ENCODE measurements at regions not wholly inside any gene's neighbourhood (a gene's known extent, or its start where the extent isn't known, plus 50 kb on each side); places are given as distances from the start of the nearest gene placed in this dataset.

GRCh38 chr13:50375792-50376191, 360.5 kb downstream of the KCNRG start:
- Histone ChIP-seq H3K79me2 (ENCODE audit: control insufficient read depth, insufficient read depth, low read length) (no peaks in the 10 kb centered on the region), H3K27ac (ENCODE audit: low read length in 2 of 2) (no peak overlapping the region), H4K20me1 (ENCODE audit: control insufficient read depth, insufficient read depth, low read length, poor library complexity, severe bottlenecking) (no peaks in the 10 kb centered on the region), H3K36me3 (replicated peaks in 1 of 2; ENCODE audit: control extremely low read depth in 1 of 2, control insufficient read depth in 1 of 2, extremely low read depth in 1 of 2, insufficient read depth in 2 of 2, low read length in 1 of 2) (no peaks in the 10 kb centered on the region), H3K4me2 (replicated peaks; ENCODE audit: low read depth, low read length, poor library complexity, severe bottlenecking) (no peak overlapping the region), H3K4me3 (ENCODE audit: control extremely low read depth in 1 of 5, extremely low read depth in 1 of 5, insufficient read depth in 1 of 5, low read depth in 2 of 5, low read length in 4 of 5) (no peak overlapping the region), H3K27me3 (replicated peaks in 1 of 4; ENCODE audit: control extremely low read depth in 1 of 4, control insufficient read depth in 3 of 4, insufficient read depth in 4 of 4, low read length in 3 of 4) (no peaks in the 10 kb centered on the region), H3K9ac (ENCODE audit: low read length) (no peak overlapping the region), H2AFZ (ENCODE audit: insufficient read depth, low read depth, low read length, poor library complexity, severe bottlenecking) (no peak overlapping the region), H3K4me1 (ENCODE audit: control insufficient read depth in 2 of 2, insufficient read depth in 2 of 2, low read length in 2 of 2) (peaks cover 2 to 6% of the 10 kb centered on the region in 2 donors), H3K9me3 (ENCODE audit: control extremely low read depth in 1 of 3, control insufficient read depth in 2 of 3, insufficient read depth in 1 of 3, low read length in 2 of 3) (peaks cover 1 to 15% (median 3%) of the 10 kb centered on the region in 3 donors)
- 27% methylated on average over 3 of the region's 4 CpGs for WGBS (ENCODE audit: insufficient coverage)
- ATAC-seq (ENCODE audit: low read depth) (no peak), DNase-seq (no peak)
- CTCF ChIA-PET = no interaction called here
- intact Hi-C loops (cut with micrococcal nuclease) = no loop called here
- peaks cover 7% of the 10 kb centered on the region for H3K4me1 Mint-ChIP-seq
- POLR2A ChIA-PET = no interaction called here
- no peaks in the 10 kb centered on the region for H3K27me3 Mint-ChIP-seq
- H3K4me3 Mint-ChIP-seq = no peak overlapping the region
- peaks cover 7% of the 10 kb centered on the region for H3K9me3 Mint-ChIP-seq (ENCODE audit: insufficient read depth)
- no peak for TF ChIP-seq EZH2 (IDR thresholded peaks at IDR 0.05; ENCODE audit: borderline replicate concordance, insufficient read depth, low read depth, low read length, poor library complexity, severe bottlenecking)
- no peak for TF ChIP-seq CTCF (IDR thresholded peaks at IDR 0.05)
- H3K27ac Mint-ChIP-seq = no peak overlapping the region

- no peak for TF ChIP-seq CTCF (IDR thresholded peaks at IDR 0.05)
- no peak for TF ChIP-seq EZH2 (IDR thresholded peaks at IDR 0.05; ENCODE audit: borderline replicate concordance, insufficient read depth, low read depth, low read length, poor library complexity, severe bottlenecking)
- Histone ChIP-seq H3K9me3 (ENCODE audit: control extremely low read depth in 1 of 3, control insufficient read depth in 2 of 3, insufficient read depth in 1 of 3, low read length in 2 of 3) (peaks cover 3 to 27% (median 6%) of the 10 kb centered on the region in 3 donors), H3K4me3 (ENCODE audit: control extremely low read depth in 1 of 5, extremely low read depth in 1 of 5, insufficient read depth in 1 of 5, low read depth in 2 of 5, low read length in 4 of 5) (no peak overlapping the region), H3K4me2 (replicated peaks; ENCODE audit: low read depth, low read length, poor library complexity, severe bottlenecking) (no peak overlapping the region), H2AFZ (ENCODE audit: insufficient read depth, low read depth, low read length, poor library complexity, severe bottlenecking) (no peak overlapping the region), H3K36me3 (replicated peaks in 1 of 2; ENCODE audit: control extremely low read depth in 1 of 2, control insufficient read depth in 1 of 2, extremely low read depth in 1 of 2, insufficient read depth in 2 of 2, low read length in 1 of 2) (no peaks in the 10 kb centered on the region), H3K27ac (ENCODE audit: low read length in 2 of 2) (no peak overlapping the region), H3K79me2 (ENCODE audit: control insufficient read depth, insufficient read depth, low read length) (no peaks in the 10 kb centered on the region), H3K9ac (ENCODE audit: low read length) (no peak overlapping the region), H3K4me1 (ENCODE audit: control insufficient read depth in 2 of 2, insufficient read depth in 2 of 2, low read length in 2 of 2) (no peaks in the 10 kb centered on the region), H3K27me3 (replicated peaks in 1 of 4; ENCODE audit: control extremely low read depth in 1 of 4, control insufficient read depth in 3 of 4, insufficient read depth in 4 of 4, low read length in 3 of 4) (no peaks in the 10 kb centered on the region), H4K20me1 (ENCODE audit: control insufficient read depth, insufficient read depth, low read length, poor library complexity, severe bottlenecking) (no peaks in the 10 kb centered on the region)
- POLR2A ChIA-PET = no interaction called here
- Mint-ChIP-seq H3K27me3 (no peaks in the 10 kb centered on the region), H3K4me3 (no peak overlapping the region), H3K4me1 (peaks cover 5% of the 10 kb centered on the region), H3K27ac (no peak overlapping the region), H3K9me3 (ENCODE audit: insufficient read depth) (peaks cover 9% of the 10 kb centered on the region)
- intact Hi-C loops (cut with micrococcal nuclease) = no loop called here
- CTCF ChIA-PET = interaction anchor here (1.1 kb wide), 1 partner anchor 10 kb away, joined by 3 read pairs; no protein-coding TSS in a partner anchor
- no peak for DNase-seq
- WGBS (ENCODE audit: insufficient coverage) = 100% methylated on average over 1 of the region's 1 CpG
- ATAC-seq (ENCODE audit: low read depth) = no peak
Observed at GRCh38 chr13:50376895-50377575, 361.8 kb downstream of the KCNRG start.
